ENCODE measurements at regions not wholly inside any gene's neighbourhood (a gene's known extent, or its start where the extent isn't known, plus 50 kb on each side); places are given as distances from the start of the nearest gene placed in this dataset.
"Not testable (repeated sequence)": the region's sequence is repeated elsewhere in the genome, so short reads cannot be mapped to it uniquely, and the experiment has no call there.

DNA sequence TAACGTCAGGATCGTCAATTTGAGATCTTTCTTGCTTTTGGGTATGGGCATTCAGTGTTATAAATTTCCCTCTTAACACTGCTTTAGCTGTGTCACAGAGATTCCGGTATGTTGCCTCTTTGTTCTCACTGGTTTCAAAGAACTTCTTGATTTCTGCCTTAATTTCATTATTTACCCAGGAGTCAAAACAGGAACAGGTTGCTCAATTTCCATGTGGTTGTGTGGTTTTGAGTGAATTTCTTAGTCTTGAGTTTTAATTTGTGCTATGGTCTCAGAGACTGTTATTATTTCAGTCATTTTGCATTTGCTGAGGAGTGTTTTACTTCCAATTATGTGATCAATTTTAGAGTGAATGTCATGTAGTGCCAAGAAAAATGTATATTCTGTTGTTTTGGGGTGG lies 153.1 kb downstream of the PCDH17 start:
- no peak for DNase-seq

DNA sequence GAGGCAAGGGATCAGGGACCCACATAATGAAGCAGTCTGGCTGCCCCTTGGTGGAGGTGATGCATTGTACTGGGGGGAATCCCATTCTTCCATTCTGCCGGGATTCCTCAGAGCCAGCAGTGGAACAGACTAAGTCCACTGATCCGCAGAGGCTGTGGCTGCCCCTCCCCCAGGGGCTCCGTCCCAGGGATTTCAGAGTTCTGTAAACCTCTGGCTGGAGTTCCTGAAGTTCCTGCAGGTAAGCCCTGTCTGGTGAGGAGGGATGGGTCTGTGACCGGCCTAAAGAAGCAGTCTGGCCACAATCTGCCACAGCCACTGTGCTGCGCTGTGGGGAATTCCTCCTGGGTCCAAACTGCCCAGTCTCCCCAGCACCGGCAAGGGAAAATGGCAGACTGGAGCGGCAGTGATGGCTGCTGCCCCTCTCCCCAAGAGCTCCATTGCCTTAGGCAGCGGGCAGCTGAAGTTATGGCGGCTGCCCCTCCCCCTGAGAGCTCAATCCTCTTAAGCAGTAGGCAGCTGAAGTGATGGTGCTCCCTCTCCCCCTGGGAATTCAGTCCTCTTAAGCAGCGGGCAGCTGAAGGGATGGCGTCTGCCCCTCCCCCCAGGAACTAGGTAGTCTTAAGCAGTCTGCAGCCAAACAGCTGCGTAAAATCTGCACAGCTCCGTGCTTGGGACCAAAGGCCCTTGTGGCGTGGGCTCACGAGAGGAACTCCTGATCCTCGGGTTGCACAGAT lies 155.7 kb downstream of the PCDH17 start:
- no peak for DNase-seq

DNA sequence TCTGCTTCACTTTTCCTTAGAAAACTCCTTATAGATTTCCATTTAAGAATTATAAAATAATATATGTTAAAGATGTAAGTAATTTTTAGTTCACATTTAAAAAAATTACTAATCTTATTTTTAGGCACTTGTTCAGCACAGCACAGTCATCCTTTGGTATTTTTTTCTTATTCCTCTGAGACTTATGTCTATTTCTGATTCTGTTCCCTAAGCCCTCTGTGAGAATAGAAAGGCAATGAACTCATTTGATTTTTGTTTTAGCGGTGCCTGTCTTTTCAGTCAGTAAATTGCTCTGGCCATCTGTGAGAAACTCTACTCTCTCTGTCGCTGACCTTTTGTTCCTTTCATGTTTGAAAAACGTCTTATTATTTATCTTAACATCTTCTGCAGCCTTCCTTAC lies 168.1 kb downstream of the PCDH17 start:
- DNase-seq = no peak

DNA sequence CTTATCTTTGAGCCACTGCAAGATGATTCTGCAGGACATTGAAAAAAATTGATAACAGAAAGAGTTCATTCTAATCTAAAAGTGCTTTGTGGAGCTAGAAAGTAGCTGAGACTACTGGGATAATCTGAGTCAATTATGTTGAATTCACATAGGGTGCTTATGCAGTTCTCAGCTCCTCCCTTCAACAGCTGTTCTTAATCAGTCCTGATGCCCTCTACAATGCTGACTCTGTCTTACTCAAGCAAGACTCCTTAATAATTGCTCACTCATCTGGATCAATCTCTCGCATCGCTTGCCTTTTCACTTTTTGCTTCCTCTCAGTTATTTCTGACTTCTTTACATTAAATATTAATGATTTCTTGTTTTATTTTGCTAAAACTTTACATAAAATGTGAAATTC lies 182.1 kb downstream of the PCDH17 start:
- DNase-seq = peak; percentile 42

DNA sequence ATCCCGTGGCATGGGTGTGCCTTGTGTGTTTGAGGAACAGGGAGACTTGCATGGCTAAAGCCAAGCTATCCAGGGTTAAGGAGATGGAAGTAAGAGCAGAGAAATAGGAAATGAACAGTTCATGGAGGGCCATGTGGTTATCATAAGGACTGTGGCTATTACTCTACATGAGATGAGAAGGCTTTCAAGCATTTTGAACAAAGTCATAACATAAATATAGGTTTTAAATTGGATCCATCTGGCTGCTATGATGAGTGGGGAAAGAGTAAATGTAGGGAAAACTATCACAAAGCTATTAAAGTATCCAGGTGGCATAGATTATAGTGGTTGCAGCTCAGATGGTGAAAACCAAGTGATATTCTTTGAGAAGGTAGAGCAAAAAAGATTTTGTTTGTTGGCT lies 184.1 kb downstream of the PCDH17 start:
- DNase-seq = peak; percentile 47

DNA sequence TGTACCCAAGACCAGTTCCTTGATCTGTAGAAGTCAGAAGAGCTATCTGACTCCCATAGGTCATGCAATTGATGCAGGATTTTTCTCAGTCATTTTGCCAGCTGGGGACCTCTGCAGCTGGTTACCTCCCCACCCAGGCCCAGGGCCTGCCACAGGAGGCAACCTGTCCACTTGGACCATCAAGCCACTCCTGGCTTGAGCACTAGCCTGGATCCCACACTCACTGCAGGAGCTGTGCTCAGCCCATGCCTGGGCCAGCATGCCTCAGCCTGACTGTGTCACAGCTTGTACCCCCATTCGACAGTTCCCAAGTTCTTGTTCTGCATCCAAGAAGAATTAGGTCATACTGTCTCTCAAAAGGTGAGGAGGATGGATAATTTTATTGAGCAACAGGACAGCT lies 189.4 kb downstream of the PCDH17 start:
- no peak for DNase-seq

DNA sequence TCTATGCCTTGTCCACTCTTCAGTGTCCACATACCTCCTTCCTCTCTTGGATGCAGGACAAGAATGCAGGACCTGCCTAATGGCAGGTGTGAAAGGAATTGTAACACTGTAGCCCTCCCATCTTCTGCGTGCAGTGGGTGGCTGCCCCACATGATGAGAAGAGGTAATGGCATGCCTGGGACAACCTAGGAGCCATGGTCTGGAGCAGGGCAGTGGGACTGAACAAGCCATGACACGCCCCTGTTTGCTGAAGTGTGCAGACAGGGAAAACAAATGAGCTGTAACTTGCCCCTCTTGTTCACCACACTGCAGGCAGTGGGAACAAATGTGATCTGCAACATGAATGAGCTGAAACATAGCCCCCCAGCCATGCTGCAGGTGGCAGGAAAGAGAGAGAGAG lies 192.2 kb downstream of the PCDH17 start:
- no peak for DNase-seq

DNA sequence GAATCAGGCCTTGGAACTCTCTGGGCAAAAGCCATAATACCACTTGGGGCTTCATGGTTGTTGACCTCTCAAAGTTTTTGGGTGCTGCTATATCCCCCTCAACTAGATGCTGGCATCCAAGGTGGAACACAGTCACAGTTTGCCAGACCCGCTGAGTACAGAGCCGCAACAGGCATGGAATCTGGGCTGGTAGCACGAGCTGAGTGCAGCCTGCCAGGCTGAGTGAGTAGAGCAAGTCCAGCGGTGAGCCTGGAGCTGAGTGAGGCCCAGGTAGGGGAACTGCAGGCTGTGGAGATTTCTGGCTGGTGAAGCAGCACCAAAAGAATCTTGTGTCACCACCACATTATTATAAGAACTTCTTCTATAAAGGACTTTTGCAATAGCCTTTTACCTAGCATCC lies 192.6 kb downstream of the PCDH17 start:
- DNase-seq = no peak

DNA sequence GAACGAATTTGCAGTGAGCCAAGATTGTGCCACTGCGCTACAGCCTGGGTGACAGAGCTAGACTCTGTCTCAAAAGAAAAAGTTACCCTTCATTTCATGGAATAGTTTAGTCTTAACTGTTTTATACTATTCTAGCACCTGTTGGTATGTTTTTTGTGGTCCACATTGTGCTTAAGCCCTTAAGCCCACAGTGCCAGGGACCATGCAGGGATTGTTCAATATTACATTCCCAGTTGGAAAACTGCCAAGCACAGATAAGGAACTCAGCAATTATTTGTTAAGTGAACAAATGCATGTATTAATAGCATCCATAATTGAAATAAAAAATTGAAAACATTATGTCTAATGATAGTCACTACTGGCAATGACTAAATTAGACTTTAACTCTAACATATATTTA lies 193.5 kb downstream of the PCDH17 start:
- no peak for DNase-seq

DNA sequence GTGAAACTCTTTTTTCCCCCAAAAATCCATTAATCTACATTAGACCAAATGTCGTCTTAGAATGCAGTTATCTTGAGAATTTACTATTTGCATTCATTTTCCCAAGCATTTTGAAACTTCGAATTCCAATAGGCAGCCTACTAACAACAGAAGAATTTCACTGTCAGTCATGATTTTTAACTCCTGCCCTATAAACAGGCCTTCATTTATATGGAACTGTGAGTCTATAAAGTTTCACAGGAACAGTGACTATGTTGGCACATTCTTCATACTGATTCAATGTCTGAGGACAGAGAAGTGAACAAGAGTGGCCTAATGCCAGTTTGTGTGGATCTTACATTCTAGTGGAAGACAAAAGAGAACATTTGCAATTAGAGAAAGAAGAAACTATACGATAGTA lies 198.0 kb downstream of the PCDH17 start:
- DNase-seq = no peak

DNA sequence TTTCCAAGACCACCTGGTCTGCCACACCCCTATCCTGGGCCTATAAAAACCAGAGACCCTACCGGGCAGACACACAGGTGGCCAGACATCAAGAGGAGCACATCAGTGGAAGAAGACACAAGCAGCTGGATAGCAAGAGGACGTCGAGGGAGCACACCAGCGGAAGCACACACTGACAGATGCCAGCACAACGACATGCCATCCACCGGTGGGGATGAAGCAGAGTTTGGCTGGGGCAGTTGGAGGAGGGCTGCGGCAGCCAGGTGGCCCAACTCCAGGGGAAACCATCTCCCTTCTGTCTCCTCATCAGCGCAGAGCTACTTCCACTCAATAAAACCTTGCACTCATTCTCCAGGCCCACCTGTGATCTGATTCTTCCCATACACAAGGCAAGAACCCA lies 200.6 kb downstream of the PCDH17 start:
- no peak for DNase-seq

DNA sequence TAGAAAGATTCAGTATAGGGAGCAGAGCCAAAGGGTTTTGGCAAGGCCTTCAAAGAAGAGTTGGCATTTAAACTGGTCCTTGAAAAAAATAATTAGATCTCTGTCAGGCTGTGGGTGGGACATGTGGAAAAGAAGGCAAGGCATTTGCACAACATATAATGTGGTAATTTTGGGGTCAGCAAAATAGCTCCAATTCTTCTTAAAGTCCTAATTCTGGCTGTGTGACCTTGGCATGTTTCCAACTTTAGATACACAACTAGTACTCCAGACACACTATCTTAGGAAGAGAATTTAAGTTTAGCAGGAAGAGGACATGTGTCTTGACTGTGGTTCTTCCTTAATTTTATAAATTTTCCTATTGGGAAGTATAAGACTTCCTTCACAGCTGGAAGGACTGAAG lies 206.3 kb downstream of the PCDH17 start:
- DNase-seq = no peak

DNA sequence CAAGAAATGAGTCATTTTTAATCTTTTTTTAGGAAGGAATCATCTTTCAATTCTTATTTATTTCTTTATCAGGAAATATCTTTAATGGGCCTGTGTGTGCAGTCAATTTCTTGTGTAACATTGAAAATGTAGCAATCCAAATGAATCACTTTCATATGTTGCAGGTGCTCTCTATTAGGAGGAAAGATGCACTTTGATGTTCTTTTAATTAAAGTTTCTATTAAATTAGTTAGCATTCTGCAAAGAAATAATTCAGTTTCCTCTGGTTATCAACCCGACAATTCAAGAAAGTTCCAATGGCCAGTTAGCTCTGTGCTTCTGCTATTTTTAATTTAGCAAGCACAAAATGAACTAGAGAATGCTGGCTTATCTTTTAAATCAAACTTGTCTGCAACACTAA lies 212.0 kb downstream of the PCDH17 start:
- DNase-seq = no peak

DNA sequence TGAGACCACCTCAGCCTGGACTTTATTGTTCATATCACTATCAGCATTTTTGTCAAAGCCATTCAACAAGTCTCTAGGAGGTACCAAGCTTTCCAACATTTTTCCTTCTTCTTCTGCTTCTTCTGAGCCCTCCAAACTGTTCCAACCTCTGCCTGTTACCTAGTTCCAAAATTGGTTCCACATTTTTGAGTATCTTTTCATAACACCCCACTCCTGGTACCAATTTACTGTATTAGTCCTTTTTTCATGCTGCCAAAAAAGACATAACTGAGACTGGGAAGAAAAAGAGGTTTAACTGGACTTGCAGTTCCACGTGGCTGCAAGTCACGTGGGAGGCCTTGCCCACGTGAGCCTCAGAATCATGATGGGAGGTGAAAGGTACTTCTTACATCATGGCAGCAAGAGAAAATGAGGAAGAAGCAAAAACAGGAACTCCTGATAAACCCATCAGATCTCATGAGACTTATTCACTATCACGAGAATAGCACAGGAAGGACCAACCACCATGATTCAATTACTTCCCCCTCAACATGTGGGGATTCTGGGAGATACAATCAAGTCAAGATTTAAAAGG lies 215.1 kb downstream of the PCDH17 start:
- DNase-seq = no peak

DNA sequence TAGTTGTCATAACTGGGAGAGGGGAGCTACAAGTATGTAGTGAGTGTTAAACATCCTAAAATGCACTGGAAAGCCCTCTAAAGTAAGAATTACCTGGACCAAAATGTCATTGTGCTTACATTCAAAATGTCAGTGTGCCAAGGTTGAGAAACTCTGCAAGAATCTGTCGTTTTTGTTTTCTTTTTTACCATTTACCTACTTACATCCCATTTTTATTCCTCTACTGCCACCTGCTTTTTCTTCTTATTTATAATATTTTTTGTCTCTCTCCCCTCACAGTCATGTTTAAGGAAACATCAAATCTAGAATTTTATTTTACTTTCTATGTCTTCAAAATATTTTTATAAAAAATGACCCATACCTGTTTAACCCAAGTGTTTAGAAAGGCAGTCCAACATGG lies 226.4 kb downstream of the PCDH17 start:
- DNase-seq = no peak

DNA sequence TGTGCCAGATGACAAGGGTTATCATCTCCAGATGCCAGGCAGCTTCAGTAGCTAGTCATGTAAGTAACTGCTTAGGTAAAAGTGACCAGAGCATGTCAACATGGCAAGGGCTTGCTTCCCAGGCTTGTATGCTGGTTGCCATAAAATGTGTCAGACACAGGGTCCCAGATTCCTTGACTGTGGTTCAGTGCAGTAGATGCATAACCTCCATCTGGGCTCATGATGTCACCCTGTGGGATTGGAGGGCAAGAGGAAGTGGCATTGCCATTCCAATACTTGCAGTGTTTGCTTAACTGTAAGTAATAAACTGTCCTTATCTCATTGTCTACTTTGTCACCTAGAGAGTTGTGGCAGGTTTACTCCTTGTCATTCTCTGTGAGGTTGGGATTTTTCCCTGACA lies 226.8 kb downstream of the PCDH17 start:
- DNase-seq = no peak

DNA sequence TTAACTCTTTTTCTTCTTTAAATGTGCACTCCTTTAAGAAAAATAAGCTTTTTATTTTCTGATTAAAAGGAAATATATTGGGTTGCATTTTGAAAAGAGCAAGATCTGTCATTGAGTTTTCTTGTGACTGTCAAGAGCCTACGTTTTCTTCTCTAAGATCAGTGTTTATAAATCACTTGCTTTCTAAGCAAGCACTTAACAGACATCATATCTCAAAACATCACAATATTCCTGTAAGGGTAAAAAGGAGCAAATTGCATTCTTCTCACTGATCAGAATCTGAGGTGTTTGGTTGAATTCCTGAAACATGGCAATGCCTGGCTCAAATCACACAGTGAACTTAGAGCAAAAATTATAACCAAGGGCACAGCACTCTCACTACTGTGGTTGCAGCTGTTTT lies 231.3 kb downstream of the PCDH17 start:
- DNase-seq = no peak

DNA sequence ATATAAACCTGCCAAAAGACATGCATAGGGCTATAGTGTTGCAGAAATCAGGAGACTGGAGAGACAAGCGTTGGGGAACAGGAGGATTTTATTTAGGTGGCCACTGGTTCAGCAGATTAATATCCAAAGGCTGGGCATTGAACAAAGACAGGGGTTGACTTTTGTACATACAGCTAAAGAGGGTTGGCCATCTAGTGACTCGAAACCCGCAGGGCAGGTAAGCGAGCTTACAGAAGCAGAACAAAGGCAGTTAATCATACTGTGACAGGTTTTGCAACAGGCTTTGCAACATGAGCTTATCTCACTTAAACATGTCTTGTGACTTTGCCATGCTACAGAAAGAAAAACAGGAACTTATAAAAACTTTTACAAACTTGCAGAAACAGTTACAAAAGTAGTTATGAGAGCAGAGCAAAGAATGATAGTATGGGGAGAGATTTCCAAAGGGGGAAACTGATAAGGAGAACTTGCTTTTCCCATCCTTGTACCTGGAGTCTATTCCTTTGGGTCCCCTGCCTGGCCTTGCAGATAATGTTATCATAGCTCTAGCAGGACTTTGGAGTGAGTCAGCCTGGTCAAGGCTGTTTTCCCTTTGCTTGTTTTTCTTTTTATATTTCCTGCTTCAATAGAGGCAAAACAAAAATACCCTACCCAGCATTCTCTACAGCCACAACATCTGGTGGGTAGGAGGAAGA lies 234.2 kb downstream of the PCDH17 start:
- DNase-seq = no peak

DNA sequence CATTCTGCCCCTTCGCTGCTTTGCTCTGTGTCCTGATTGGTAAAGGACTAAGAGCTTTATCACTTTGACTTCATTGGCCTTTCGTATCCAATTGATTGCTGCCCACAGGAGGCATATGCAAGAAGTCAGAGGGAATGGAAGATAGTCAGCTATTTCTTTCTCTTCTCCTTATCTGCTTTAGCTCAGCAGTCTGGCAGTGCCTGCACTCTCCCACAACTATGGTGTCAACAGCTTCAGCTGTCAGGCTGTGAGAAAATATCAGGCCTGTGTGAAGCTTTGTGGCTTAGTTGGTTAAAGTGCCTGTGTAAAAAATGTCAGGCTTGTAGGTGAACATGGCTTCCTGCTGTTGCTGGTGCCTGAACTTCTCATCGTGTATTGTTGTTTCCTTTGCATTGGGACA lies 243.0 kb downstream of the PCDH17 start:
- DNase-seq = peak; percentile 1

DNA sequence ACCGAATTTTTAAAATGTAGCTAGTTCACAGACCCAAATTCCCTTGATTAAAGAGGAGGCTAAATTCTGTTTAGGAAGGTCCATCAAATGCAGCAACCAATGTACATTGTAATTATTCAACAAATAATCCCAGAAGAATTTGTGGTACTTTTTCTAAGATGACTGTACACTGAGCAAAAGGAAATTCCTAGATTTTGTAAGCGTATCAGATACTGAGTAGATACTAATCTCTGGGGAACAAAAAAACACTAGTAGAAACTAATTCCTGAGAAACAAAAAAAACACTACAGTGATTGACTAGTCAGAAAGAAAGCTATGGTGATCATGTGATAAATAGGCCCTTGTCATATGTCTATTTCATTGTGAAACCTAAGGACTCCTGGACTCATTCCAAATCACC lies 246.1 kb downstream of the PCDH17 start:
- DNase-seq = peak; percentile 46

DNA sequence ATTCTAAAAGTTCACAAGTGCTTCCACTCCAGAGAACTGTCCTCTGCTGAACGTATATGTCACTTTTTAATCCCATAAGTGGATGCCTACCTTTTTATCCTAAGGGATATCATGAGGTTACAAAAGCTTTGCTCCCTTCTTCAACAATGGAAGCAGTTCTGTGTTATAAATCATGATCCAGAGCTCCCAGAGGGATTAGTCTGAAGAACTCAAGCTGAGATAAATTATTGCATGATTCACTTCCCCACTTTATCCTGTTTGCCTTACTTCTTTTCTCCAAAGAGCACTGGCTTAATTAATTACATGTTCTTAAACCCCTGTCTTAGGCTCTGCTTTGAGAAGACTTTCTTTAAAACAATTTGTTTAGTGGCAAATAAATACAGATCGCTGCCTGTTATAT lies 246.7 kb downstream of the PCDH17 start:
- peak; percentile 63 for DNase-seq

DNA sequence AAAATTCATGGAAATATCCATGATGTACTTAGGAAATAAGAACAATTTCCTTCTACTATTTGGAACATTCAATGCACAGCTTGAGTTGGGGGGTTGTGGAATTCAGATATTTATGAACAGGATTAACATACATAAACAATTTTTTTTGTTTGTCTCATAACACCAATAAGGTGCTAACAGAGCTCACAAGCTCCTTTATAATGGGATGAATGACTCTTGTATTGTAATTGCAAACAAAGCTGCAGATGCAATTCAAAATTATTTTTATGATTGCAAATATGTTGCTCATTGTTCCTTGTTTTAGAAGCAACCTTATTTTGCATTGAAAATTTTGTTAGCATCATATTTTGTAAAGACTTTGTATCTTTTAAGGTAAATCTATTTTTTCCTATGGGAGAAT lies 265.7 kb downstream of the PCDH17 start:
- DNase-seq = no peak

DNA sequence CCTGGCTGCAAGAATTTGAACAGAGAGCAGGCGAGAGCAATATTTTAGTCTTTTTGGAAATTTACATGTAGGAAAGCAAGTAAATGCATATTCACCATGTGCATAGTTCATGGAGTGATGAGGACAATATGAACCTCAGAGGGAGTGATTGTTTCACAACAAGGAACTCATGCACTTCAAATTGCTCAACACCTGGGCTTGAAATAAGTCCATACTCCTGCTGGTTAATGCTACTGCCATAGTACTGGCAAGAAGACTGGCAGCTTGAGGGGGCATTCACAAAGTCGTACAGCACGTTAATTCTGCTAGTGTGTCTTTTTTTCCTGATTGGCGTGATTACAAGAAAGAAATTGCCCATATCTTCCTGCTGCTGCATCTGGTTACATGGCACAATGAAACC lies 267.6 kb downstream of the PCDH17 start:
- DNase-seq = no peak

DNA sequence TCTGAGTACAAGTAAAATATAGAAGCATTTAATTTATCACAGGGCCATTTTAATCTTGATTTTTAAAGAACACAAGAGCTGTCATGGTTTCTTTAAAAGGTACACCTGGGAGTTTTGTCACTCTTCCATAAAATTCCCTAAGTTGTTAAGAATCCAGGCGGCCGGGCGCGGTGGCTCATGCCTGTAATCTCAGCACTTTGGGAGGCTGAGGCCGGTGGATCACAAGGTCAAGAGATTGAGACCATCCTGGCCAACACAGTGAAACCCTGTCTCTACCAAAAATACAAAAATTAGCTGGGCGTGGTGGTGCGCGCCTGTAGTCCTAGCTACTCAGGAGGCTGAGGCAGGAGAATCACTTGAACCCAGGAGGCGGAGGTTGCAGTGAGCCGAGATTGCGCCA lies 278.3 kb downstream of the PCDH17 start:
- DNase-seq = not testable (repeated sequence)

DNA sequence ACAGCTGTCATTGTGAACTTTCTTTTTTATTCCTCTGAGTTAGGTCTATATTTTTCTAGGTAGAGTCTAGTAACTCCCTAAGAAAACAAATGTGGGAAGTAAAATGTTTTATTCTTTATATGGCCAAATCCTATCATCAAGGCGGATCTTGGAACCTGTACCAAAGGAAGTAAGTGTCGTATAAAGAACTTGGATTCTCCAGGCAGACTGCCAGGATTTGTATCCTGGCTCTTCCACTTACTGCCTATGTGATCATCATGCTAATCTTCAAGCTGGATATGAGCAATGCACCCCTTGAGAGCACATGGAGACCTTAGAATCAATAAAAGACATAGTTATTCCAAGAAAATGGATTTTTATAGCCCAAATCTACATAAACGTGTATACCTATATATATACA lies 286.5 kb downstream of the PCDH17 start:
- peak; percentile 31 for DNase-seq

Measured in fibroblast of upper back skin (primary cell).